Esophagus squamous epithelium (tissue), 5 donors: ENCODE measurements at regions not wholly inside any gene's neighbourhood (a gene's known extent, or its start where the extent isn't known, plus 50 kb on each side); places are given as distances from the start of the nearest gene placed in this dataset.

Experiments used
- DNase-seq: peaks from one replicate; lab custom pipeline; 2025; lab: John Stamatoyannopoulos, UW
- H3K27ac ChIP-seq, 4 donors: fragments of 200-600 bp; sonication (generic); one replicate each; pipeline ENCODE4 v1.5.1; 2016 to 2019; ENCODE audit warnings: mild to moderate bottlenecking in 1 of 4
- H3K27me3 ChIP-seq, 4 donors: fragments of 200-600 bp; sonication (generic); 1 replicate in 3 of 4; 2 replicates in 1 of 4; pipeline versions ENCODE4 v1.5.1 to v1.6.0; 2017 to 2021; ENCODE audit warnings: antibody characterized with exemption in 1 of 4
- H3K36me3 ChIP-seq, 3 donors: fragments of 200-600 bp; sonication (generic); one replicate each; pipeline ENCODE4 v1.5.1; 2016 to 2019
- H3K4me1 ChIP-seq, 3 donors: fragments of 200-600 bp; sonication (generic); one replicate each; pipeline ENCODE4 v1.5.1; 2017 to 2019
- H3K4me3 ChIP-seq, 4 donors: fragments of 200-600 bp; sonication (generic); 1 replicate in 3 of 4; 2 replicates in 1 of 4; pipeline ENCODE4 v1.5.1; 2016 to 2019; ENCODE audit warnings: mild to moderate bottlenecking in 2 of 4, moderate library complexity in 1 of 4
- H3K9me3 ChIP-seq, 3 donors: fragments of 200-600 bp; sonication (generic); one replicate each; pipeline ENCODE4 v1.5.1; 2016 to 2019
- POLR2A ChIP-seq, 4 donors: fragments of 450-650 bp; IDR thresholded peaks; one replicate each; pipeline ENCODE4 v1.6.1; 2017; ENCODE audit warnings: antibody characterized with exemption in 4 of 4, mild to moderate bottlenecking in 4 of 4, moderate library complexity in 3 of 4
- WGBS, 2 donors: methylation state at CpG; one replicate each; pipeline ENCODE4 v1.1.5; 2018; 5-methylcytosine and 5-hydroxymethylcytosine counted together
- intact Hi-C: fragments of 100-400 bp; cut with DNase I; formaldehyde crosslinking; loops from one replicate; pipeline ENCODE4 v1.15.0; 2022
- TF ChIP-seq, protein P1 (sequence below), 6 experiments: fragments of 450-650 bp in 4 of 6; fragments of 200-600 bp in 2 of 6; sonication (generic) in 2 of 6; IDR thresholded peaks; one replicate each; pipeline ENCODE4 v1.5.1; 2016 to 2019; ENCODE audit warnings: antibody characterized with exemption in 6 of 6, mild to moderate bottlenecking in 4 of 6, moderate library complexity in 4 of 6
- donor health status: DM: yes; HTN: yes; CAD: no.

DNA sequence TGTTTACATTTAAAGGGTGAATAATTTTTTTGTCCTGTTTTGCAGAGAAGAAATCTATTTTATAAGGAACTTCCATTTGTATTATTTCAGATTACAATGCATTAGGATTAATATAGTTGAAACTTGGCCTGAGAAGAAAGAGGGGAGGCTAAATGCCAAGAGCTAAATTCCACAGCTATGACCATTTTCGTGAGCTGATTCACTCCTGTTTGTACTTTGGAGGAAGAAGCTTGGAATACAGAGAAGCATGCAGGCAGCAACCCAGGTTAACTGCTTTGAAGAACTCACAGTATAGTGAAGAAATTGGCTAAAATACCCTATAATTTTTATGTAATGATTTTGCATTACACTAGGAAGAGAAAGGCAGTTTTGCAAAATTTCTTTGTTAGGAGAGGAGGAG is 309.4 kb upstream of the KLF12 start:
- Histone ChIP-seq H3K4me3 (no peak overlapping the region), H3K9me3 (peaks cover 0 to 11% (median 0%) of the 10 kb centered on the region in 3 donors), H3K27me3 (no peaks in the 10 kb centered on the region), H3K36me3 (no peaks in the 10 kb centered on the region), H3K27ac (peak overlapping the region in 3 of 4 donors; percentile 72 to 76 (median 76)), H3K4me1 (peaks cover 4 to 39% (median 9%) of the 10 kb centered on the region in 3 donors)
- intact Hi-C loops = no loop called here
- TF ChIP-seq, protein P1, sequence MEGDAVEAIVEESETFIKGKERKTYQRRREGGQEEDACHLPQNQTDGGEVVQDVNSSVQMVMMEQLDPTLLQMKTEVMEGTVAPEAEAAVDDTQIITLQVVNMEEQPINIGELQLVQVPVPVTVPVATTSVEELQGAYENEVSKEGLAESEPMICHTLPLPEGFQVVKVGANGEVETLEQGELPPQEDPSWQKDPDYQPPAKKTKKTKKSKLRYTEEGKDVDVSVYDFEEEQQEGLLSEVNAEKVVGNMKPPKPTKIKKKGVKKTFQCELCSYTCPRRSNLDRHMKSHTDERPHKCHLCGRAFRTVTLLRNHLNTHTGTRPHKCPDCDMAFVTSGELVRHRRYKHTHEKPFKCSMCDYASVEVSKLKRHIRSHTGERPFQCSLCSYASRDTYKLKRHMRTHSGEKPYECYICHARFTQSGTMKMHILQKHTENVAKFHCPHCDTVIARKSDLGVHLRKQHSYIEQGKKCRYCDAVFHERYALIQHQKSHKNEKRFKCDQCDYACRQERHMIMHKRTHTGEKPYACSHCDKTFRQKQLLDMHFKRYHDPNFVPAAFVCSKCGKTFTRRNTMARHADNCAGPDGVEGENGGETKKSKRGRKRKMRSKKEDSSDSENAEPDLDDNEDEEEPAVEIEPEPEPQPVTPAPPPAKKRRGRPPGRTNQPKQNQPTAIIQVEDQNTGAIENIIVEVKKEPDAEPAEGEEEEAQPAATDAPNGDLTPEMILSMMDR (IDR thresholded peaks at IDR 0.05) = no peak
- TF ChIP-seq POLR2A (IDR thresholded peaks at IDR 0.05) = no peak
- 6 to 8% methylated on average over 1 of the region's 1 CpG for WGBS, 2 donors
- DNase-seq = no peak

DNA sequence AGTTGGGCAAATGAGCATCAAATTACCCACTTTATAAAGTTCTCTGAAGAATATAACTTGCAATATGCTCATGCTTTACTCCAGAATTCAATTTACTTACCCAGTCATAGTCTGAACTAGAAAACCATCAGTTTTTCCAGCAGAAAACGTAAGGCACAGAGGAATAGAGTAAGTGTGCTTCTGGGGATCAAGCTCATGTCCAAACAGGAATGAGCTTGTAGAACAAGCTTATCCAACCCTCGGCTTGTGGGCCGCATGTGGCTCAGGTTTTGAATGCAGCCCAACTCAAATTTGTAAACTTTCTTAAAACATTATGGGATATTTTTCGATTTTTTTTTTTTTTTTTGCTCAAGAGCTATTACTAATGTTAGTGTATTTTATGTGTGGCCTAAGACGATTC is 308.5 kb upstream of the KLF12 start:
- Histone ChIP-seq H3K36me3 (no peaks in the 10 kb centered on the region), H3K27me3 (no peaks in the 10 kb centered on the region), H3K4me1 (peaks cover 4 to 39% (median 9%) of the 10 kb centered on the region in 3 donors), H3K27ac (peak overlapping the region in 3 of 4 donors; percentile 72 to 76 (median 76)), H3K4me3 (no peak overlapping the region), H3K9me3 (peaks cover 0 to 11% (median 0%) of the 10 kb centered on the region in 3 donors)
- no peak for DNase-seq
- no peak for TF ChIP-seq POLR2A (IDR thresholded peaks at IDR 0.05)
- TF ChIP-seq, protein P1 (IDR thresholded peaks at IDR 0.05) = no peak
- 18 to 40% methylated on average over 5 of the region's 5 CpGs for WGBS, 2 donors
- intact Hi-C loops = no loop called here

DNA sequence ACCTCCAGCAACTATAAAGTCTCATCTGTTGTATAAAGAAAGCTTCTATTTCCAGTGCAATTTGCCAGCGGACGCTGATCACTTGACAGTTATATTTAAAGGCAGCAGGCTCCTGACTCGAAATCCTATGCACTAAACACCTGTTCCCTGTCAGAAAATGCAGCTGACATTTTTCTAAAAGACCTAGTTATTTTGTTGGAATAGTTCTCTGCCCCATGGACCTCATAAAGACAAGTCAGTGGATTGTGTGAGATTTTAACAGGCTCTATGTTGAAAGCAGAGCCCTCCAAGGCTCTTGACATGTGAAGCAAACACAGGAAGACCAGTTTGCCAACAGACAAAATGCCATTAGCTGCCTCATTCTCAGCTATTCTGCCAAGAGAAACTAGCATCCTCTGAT is 304.7 kb upstream of the KLF12 start:
- Histone ChIP-seq H3K4me3 (no peak overlapping the region), H3K9me3 (peaks cover 0 to 11% (median 0%) of the 10 kb centered on the region in 3 donors), H3K27ac (no peak overlapping the region), H3K36me3 (no peaks in the 10 kb centered on the region), H3K27me3 (no peaks in the 10 kb centered on the region), H3K4me1 (peaks cover 4 to 17% (median 5%) of the 10 kb centered on the region in 3 donors)
- 71 to 72% methylated on average over 3 of the region's 3 CpGs for WGBS, 2 donors
- DNase-seq = no peak
- TF ChIP-seq, protein P1 (IDR thresholded peaks at IDR 0.05) = no peak
- no peak for TF ChIP-seq POLR2A (IDR thresholded peaks at IDR 0.05)
- intact Hi-C loops = no loop called here

DNA sequence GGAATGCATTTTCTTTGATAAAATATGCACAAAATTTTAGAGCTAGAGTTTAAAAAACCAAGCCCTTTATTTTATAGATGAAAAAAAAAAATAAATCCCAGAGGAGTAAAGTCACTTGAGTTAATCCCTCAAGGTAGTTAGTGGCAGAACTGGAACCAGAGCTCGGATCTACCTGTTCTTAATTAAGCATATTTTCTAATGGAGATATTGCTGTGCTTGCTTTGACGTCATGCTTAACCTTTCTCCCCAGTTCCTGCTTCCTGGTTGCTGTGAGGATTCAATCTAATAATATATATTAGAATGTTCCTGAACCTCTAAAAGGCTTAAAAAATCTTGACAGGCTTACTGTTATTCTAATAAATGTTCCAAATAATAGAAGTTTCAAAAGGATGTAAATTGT is 300.6 kb upstream of the KLF12 start:
- H3K27me3 ChIP-seq = no peaks in the 10 kb centered on the region
- intact Hi-C loops = no loop called here
- WGBS, 2 donors = 62 to 67% methylated on average over 2 of the region's 2 CpGs
- H3K9me3 ChIP-seq = no peaks in the 10 kb centered on the region
- no peak overlapping the region for H3K4me3 ChIP-seq
- TF ChIP-seq POLR2A (IDR thresholded peaks at IDR 0.05) = no peak
- TF ChIP-seq, protein P1 (IDR thresholded peaks at IDR 0.05) = no peak
- no peak overlapping the region for H3K27ac ChIP-seq
- no peak for DNase-seq
- H3K36me3 ChIP-seq = no peaks in the 10 kb centered on the region
- H3K4me1 ChIP-seq = no peaks in the 10 kb centered on the region

DNA sequence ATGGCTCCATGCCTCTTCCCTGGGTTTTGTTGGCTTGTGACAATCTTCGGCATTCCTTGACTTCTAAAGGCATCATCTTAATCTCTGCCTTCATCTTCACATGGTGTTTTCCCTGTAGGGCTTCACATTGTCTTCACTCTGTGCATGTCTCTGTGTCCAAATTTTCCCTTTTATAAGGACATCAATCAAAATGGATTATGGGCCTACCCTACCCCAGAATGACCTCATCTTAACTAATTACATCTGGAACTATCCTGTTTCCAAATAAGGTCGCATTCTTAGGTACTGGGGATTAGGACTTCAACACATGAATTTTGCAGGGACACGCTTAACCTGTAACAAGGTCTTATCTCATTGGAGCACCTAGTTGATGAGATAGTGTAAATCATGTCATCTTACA is 290.3 kb upstream of the KLF12 start:
- H3K4me3 ChIP-seq = no peak overlapping the region
- H3K4me1 ChIP-seq = no peaks in the 10 kb centered on the region
- 73 to 75% methylated on average over 3 of the region's 3 CpGs for WGBS, 2 donors
- no peak overlapping the region for H3K27ac ChIP-seq
- no peaks in the 10 kb centered on the region for H3K9me3 ChIP-seq
- TF ChIP-seq, protein P1 (IDR thresholded peaks at IDR 0.05) = no peak
- TF ChIP-seq POLR2A (IDR thresholded peaks at IDR 0.05) = no peak
- DNase-seq = no peak
- no peaks in the 10 kb centered on the region for H3K27me3 ChIP-seq
- H3K36me3 ChIP-seq = no peaks in the 10 kb centered on the region
- intact Hi-C loops = no loop called here
